GM18519 (cell line): ENCODE measurements at regions not wholly inside any gene's neighbourhood (a gene's known extent, or its start where the extent isn't known, plus 50 kb on each side); places are given as distances from the start of the nearest gene placed in this dataset.

Experiments
- ATAC-seq: cut with Tn5 transposase; IDR thresholded peaks from one replicate; pipeline ENCODE4 v1.9.1; 2021; ENCODE audit warnings: mild to moderate bottlenecking, moderate library complexity; ENCODE audit not compliant: unreplicated experiment, low FRiP score

DNA sequence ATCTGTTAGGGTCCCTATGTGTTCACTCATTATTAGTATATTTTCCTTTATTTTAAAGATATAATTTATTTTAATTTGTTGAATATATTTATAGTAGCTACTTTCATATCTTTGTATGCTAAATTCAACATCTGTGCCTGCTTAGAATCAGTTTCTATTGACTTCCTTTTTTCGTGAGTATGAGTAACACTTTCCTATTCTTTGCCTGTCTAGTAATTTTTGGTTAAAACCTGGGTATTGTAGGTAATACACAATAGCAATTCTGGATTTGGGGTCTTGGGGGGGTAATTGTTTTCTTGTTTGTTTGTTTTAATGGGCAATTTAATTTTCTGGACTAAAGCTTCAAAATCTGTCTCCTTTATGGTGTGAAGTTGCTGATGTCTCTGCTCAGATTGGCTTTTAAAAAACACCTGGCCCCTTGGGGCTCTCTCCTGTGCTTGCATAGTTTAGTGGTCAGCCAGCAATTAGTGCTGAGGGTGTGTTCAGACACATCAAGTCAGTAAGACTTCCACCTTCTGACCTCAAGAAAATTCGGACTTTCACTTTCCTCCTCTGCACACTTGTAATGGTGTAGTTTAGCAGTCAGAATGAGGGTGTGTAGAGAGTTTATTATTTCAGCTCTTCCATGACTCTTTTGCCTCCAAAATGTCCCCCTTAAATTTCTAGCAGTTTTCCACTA is 124.4 kb upstream of the MAP1B start:
- no peak for ATAC-seq

DNA sequence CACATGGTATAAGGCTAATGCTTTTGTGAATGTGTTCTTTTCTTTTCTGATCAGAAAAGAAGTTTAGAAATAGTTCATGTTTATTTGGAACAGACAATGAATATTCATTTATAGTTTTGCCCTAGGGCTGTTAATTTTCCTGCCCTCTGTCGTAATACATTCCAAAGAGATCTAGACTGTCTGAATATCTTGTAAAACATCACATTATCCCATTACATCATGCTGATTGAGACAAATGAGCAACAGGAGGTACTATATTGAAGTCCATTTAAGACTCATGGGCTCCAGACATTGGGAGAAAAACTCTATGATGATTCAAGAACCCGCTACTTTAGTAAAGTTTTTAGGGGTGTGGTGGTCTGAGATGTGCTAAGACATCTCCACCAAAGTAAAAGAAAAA is 121.2 kb upstream of the MAP1B start:
- no peak for ATAC-seq

DNA sequence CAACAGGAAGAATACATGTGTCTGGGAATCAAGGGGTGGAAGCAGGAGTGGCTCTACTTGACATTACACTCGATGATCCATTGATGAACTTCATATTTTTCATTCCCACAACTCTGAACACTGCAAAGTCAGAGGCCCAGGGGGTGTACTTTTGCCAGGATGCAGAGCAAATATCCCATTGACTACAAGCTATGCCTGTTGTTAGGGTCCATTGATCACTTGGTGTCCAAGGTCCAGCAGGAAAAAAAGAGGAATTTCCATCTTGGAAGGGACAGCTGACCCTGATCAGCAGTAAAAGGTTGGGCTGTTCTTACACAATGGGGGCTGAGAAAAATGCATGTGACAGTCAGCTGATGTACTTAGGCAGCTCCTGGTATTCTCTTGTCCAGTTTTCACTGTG is 118.5 kb upstream of the MAP1B start:
- no peak for ATAC-seq

DNA sequence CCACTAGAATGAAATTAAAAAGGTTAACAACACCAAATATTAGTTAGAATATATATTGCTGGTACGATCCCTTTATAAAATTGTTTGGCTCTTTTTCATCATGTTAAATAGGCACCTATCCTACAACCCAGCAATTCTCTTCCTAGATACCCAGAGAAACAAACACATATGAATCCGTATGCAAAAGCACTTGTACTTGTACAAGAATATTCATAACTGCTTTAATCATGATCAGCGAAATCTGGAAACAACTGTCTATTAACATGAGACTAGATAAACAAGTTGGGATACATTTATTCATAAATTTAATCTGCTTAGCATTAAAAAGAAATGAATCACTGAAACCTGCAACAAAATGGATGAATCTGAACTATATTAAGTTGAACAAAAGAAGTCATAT is 113.7 kb upstream of the MAP1B start:
- no peak for ATAC-seq

DNA sequence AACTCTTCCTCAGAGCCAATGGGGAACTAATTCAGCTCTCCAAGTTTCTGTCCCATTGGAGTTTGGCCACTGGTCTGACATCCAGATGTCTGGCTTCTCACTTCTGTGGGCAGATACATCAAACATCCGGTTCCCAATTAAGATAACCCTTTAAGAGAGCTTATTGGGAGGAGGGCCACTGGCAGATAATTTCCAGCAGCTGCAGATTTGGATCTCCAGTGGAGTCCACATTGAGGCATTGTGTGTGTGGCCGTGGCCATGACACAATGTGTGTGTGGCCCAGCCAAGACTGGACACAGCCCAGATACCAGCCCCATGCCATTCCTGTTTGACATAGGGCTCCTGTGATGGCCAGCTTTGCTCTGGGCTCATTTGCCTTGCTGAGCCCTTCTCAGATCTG is 110.5 kb upstream of the MAP1B start:
- no peak for ATAC-seq

DNA sequence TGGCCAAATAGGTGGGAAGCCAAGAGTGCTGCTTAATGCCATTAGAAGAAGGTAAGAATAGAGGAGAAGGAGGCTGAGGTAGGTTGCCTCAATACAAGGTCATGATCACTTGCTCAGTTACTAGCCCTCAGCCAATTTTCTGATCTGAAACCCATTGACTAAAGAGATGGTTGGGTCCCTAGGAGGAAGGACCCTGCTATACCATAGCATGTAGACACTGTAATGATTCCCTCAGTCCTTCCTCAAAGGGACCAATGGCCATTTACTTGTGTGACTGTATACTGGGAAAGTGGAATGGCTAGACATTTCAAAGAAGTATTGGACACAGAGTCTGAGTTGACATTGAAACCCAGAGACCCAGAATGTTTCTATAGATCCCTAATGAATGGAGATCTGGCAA is 108.5 kb upstream of the MAP1B start:
- ATAC-seq, result no peak

DNA sequence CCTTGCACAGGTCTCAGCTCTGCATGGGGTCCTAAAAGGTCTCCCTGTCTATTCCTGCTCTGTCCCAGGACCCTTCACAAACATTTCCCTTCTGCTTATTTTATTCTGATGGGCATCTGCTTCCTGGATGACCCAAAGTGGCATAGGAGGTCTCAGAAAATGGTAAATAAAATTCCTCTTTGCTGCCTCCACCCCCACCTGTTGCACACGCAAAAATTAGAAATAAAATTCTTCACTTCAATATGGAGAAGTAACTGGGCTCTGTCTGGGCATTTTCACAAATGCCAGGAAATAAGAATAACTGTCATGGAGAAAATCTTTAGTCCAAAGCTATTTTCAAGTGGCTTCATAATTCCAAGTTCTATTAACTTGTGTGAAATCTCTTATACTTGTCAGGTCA is 106.6 kb upstream of the MAP1B start:
- ATAC-seq, result no peak

DNA sequence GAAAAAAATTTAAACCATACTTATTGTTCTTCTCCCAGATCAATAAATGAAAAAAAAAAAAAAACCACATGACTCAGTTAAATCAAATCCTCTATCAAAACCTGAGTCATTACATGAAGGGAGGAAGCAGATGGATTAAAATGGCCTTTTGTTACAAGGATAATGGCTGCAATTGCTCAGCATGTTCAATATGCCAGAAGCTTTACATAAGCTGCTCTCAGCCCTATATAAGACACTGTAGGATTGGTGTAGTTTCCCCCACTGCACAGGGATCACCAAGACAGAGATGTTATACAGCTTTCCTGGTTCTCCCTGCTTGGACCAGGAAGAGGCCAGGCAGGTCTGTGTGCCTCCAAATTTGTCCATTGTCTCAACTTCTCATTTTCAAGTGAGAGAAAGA is 101.6 kb upstream of the MAP1B start:
- no peak for ATAC-seq

DNA sequence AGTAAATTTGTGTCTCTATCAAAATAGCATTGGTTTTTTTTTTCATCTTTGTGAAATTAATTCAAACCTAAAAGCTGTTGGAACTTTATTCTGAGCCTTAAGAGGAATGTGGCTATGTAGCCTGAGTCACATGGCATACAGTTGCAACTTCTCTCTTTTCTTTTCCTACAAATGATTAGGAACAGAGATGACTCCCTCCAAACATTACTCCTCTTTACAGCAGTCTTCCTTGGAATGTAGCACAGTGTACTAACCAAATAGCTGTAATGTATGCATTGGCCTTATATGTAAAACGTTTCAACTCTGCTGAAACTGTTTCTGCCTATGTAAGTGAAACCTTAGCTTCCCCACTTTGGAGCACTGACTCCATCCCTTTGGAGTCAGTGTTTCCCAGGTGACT is 100.9 kb upstream of the MAP1B start:
- no peak for ATAC-seq

DNA sequence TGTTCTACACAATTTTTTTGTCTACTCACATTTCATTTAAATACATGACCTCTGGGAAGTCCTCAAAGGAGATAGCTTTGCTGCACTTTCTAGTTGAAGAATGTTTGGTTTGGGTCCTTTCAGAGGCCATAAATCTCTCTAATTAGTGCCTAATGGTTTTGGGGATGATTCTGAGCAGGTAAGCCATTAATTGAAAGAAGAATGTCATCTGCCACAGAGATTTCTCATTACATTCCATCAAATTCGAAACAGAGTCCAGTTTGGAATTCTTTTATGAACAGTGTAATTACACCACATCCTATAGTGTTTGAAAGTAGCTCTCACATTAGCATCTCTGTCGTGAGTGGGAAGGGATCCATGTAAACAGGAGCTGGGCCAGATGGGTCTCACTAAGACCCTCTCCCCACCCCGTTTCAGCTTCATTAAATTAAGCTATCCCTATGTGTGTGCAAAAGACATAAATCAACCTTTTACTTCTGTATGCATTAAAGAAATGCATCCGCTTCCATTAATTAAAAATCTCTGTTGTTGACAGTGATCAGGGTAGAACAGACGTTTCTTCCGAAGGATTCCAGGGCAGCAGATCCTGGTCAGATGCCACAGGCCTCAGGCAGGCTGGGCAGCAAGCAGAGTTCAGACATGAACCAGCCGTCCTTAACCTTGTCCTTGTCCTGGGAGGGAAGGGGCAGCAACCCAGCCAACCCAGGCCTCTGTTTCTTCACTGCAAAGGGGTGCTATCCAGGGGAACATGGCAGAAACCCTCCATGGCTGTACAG is 99.8 kb upstream of the MAP1B start:
- no peak for ATAC-seq

DNA sequence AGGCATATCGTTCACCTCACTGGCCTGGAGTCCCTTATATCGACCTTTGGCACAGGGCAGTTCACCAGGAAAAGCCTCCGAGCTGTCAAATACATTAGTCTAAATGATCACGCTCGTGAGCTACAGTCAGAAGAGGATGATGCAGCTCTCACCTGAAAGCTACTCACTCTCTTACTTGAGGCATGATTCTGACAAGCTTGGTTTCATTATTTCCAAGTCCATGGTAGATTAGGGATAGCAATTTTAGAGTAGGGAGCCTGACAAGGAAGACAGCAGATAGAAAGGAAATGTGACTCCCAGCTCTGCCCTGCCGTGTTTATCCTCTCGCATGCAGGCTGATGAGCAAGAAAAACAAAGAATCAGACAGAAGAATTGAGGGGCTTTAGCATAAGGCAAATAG is 98.0 kb upstream of the MAP1B start:
- no peak for ATAC-seq

DNA sequence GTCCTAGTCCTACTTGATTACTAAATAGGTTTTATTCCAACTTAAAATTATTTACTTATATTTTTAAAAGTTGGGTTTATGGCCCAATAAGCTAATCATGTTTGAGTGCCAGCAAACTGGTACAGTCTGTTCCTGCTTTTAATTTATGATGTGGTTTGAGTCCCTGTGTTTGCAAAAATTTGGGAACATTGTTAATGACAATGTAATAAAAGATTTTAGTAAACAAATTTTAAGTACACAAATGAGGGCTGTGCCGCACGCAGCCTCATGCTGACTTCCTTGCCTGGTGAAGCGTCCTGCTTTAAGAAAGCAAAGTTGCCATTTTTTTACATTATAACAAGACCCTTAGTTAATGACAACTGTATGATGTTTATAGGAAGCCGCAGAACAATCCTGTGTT is 96.8 kb upstream of the MAP1B start:
- ATAC-seq, result no peak

DNA sequence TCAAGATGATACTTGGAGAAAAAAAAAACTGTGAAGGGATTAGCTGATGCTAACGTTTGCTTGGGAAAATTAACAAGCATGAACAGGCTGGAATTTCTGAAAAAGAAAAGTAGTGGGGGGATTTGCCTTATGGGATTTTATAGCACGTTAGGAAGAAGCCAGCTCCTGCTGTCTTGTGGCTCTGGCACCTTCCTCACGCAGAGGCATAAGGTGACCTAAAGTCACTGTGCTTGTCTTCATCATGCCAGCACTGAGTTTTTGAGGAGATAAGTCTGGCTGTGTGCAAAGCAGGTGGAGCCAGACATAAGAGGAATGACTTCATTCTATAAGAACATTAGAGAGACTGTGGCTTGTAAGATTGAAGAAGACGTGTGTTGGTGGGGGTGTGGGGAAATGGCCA is 94.4 kb upstream of the MAP1B start:
- ATAC-seq, result no peak

DNA sequence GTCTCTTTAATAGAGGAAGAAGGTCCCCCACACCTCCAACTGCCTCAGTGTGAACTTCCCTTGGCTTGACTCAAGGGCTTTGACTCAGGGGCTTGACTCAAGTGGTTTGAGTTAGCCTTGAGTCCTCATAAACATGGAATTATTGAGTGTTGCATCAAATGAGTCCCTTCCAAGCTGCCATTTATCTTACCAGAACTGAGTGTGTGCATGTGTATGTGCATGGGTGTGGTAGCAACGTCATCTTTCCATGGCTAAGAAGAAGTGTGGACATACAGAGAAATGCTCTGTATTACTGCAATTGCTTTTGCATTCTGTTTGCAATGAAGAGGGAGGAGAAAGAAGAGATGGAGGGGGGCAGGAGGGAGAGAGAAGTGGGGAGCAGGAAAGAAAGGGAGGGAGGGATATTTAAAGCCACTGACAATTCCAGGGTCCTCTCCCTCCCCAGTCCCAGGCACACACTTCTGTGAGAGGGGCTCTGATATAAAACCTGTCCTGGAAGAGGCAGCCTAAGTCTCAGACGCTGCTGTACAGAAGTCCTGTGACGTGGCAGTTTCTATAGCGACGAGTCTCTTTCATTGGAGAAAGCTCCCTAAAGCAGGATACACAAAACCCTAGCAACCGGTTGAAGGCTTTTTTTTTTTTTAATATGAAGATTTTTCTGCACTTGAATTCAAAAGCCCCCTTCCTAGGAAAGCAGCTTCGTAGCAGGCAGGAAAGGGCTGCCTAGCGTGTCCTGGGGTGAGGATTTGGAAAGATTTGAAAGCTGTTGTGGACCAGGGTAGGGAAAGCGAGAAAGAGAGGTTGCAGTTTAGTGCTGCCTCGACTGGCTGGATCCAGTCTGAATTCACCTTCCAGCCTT is 93.3 kb upstream of the MAP1B start:
- ATAC-seq, result no peak

DNA sequence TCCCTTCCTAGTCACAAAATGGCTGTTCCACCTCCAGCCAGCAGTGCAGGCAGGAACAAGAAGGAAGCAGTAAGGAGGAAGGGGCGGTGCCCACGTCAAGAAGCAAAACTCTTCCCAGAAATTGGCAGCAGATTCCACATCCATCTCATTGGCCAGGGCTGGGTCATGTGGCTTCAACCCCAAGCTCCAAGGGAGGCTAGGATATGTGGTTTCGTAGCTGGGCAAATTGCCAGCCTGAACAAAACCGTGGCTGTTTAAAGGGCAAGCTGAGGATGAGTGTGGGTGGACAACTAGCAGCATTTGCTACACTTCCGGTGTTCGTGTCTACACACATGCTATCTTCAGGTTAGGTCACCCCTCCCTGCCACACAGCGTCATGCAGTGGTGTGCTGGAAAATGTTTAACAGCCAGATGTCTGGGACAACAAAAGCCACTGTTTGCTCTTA is 92.1 kb upstream of the MAP1B start:
- ATAC-seq, result no peak

DNA sequence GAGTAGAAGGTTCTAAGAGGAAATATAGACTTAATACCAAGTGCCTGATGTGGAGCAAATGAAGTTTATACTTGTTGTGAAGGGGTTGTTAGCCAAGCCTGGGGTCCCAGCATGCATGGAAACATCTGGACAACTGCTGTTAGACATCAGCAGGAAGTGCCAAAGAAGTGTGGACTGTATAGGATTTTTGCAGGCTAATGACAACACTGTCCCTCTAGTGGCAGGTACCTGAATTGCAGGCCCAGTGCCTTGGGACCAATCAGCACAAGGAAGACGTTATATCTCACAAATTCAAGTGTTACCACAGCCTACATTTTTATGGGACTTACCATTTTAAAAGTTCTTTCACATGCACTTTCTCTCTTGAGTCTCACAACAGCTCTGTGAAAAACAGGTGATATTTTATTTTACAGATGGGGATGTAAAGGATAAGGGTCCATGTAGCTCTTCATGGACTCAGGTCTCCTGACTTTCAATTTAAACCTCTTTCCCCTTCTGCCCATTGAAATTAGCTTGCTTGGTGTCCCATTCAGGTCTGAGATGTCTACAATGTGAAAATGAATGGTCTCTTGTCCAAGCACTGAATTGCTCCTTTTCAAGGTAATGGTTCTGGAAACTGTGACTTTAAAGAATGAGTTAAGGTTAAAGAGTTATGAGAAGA is 89.0 kb upstream of the MAP1B start:
- peak; percentile 58 for ATAC-seq

DNA sequence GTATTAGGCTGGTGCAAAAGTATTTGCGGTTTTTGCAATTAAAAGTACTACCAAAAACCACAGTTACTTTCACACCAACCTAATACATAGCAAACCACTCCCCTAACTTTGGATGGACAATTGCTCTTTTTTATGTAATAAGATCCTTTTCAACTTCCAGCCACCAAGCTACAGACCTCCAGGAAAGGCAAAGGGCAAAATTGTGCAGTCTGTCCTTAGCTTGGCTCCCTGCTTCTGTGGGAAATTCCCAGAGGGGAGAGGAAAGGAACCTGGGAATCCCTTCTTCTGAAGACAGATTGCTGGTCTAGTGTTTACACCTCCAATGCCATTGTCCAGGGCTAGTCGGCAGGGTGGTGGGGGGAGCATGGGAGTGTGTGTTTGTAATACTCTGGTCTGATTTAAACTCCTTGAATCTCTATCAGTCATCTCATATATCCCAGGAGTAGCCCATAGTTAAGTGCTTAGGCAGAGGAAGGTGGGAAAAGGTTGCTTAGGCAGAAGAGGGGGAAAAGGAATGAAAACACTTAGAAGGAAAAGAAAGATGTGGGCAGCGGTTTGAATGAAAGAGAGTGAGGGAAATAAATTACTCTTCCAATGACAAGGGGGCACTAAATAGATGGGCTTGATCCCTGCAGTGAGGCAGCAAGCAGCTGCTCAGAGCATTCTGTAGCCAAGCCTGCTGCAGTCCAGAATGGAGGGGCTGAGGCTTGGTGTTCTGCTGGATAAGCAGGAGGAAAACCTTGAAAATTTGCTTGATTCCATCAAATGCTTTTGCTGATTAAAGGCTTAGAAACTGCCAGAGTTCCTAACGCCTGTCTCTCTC is 86.9 kb upstream of the MAP1B start:
- ATAC-seq, result no peak

DNA sequence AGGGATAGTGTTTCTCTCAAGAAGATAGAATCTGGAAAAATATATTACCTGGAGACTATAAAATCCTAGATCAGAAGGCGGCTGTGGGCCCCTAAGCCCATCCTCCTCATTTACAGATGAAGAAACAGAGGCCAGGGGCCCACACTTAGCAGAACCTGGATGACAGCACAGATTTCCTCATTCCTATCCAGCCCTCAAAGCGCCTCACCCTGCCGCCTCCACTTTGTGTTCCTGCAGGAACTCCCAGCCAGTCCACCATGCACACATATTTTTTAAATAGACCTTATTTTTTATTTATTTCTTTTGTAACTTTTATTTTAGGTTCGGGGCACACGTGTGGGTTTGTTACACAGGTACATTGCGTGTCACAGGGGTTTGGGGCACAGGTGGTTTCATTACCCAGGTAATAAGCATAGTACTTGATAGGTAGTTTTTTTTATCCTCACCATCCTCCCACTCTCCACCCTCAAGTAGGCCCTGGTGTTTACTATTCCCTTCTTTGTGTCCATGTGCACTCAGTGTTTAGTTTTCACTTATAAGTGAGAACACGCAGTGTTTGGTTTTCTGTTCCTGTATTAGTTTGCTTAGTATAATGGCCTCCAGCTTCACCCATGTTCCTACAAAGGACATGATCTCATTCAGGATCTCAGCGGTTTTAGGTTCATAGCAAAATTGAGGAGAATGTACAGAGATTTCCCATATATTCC is 85.5 kb upstream of the MAP1B start:
- ATAC-seq, result no peak

DNA sequence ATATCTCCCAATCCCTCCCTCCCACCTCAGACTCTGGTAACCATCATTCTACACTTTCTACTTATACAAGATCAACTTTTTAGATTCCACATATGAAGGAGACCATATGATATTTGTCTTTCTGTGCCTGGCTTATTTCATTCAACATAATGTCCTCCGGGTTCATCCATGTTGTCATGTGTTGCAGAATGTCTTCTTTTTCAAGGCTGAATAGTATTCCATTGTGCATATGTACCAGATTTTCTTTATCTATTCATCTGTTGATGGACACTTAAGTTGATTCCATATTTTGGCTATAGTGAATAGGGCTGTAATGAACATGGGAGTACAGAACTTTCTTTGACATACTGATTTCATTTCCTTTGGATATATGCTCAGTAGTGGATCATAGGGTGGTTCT is 78.9 kb upstream of the MAP1B start:
- no peak for ATAC-seq
